ENCODE measurements at regions not wholly inside any gene's neighbourhood (a gene's known extent, or its start where the extent isn't known, plus 50 kb on each side); places are given as distances from the start of the nearest gene placed in this dataset.

GRCh38 chr4:20326460-20326859, 74.8 kb downstream of the SLIT2 start:
- Histone ChIP-seq H3K4me3 (ENCODE audit: insufficient read depth, low read depth, low read length) (no peak overlapping the region), H3K4ac (ENCODE audit: low read depth, low read length) (no peak overlapping the region), H2BK5ac (ENCODE audit: low read depth, low read length, poor library complexity, severe bottlenecking) (no peak overlapping the region), H2AFZ (replicated peaks; ENCODE audit: low read length, poor library complexity) (no peak overlapping the region), H4K20me1 (ENCODE audit: insufficient read depth, low read length) (no peaks in the 10 kb centered on the region), H3K23ac (ENCODE audit: low read depth, low read length) (no peak overlapping the region), H3K79me1 (ENCODE audit: low read depth in 1 of 2, low read length in 2 of 2) (no peaks in the 10 kb centered on the region), H2AK9ac (replicated peaks; ENCODE audit: low read depth, low read length, poor library complexity) (no peak overlapping the region), H3K9ac (ENCODE audit: low read depth, low read length) (no peak overlapping the region), H2BK20ac (ENCODE audit: low read depth, low read length) (no peak overlapping the region), H4K91ac (ENCODE audit: insufficient read depth, low read depth, low read length) (no peak overlapping the region), H3K27me3 (ENCODE audit: control insufficient read depth, insufficient read depth, low read length) (no peaks in the 10 kb centered on the region), H3K18ac (ENCODE audit: low read depth, low read length) (no peak overlapping the region), H2AK5ac (ENCODE audit: low read depth, low read length) (no peak overlapping the region), H3K9me3 (ENCODE audit: control insufficient read depth, insufficient read depth, low read length) (no peaks in the 10 kb centered on the region), H3K36me3 (ENCODE audit: control insufficient read depth, insufficient read depth, low read length) (no peaks in the 10 kb centered on the region), H4K5ac (ENCODE audit: low read depth, low read length) (no peak overlapping the region), H3K9me1 (ENCODE audit: insufficient read depth, low read length) (no peaks in the 10 kb centered on the region), H3K4me1 (ENCODE audit: control insufficient read depth, insufficient read depth, low read length) (no peaks in the 10 kb centered on the region), H3K4me2 (ENCODE audit: low read depth, low read length) (no peak overlapping the region), H3K27ac (ENCODE audit: insufficient read depth, low read length) (no peak overlapping the region), H3K14ac (replicated peaks; ENCODE audit: low read depth, low read length) (no peak overlapping the region), H2BK15ac (ENCODE audit: low read depth, low read length) (no peak overlapping the region), H4K8ac (ENCODE audit: low read depth in 2 of 2, low read length in 2 of 2) (no peak overlapping the region), H2BK120ac (ENCODE audit: low read depth, low read length) (no peak overlapping the region), H3K56ac (ENCODE audit: extremely low read depth, insufficient read depth, low read length) (no peak overlapping the region)
- DNase-seq = no peak
- dilution Hi-C loops (cut with HindIII; ENCODE audit: low sequenced_read_pairs, unreplicated experiment) = no loop called here
- intact Hi-C loops (cut with micrococcal nuclease) = no loop called here
- TF ChIP-seq CHD1 (IDR thresholded peaks at IDR 0.05; ENCODE audit: low read depth, low read length) (no peak), SMC3 (IDR thresholded peaks at IDR 0.05; ENCODE audit: low read depth, low read length) (no peak), RCOR1 (IDR thresholded peaks at IDR 0.05; ENCODE audit: insufficient replicate concordance, low read length) (no peak), POLR2A (IDR thresholded peaks at IDR 0.05; ENCODE audit: low read depth, low read length) (no peak), MAZ (IDR thresholded peaks at IDR 0.05; ENCODE audit: borderline replicate concordance, low read depth, low read length) (no peak), FOS (IDR thresholded peaks at IDR 0.05; ENCODE audit: low read depth, low read length) (no peak), USF2 (IDR thresholded peaks at IDR 0.05; ENCODE audit: low read depth, low read length) (no peak), ELK1 (IDR thresholded peaks at IDR 0.05; ENCODE audit: borderline replicate concordance, low read depth, low read length) (no peak), BHLHE40 (IDR thresholded peaks at IDR 0.05; ENCODE audit: low read depth, low read length) (no peak), CEBPB (IDR thresholded peaks at IDR 0.05; ENCODE audit: low read depth, low read length) (no peak), MXI1 (IDR thresholded peaks at IDR 0.05; ENCODE audit: borderline replicate concordance, low read depth, low read length) (no peak)
- ATAC-seq (ENCODE audit: low read depth) = no peak
- no TSS peak for BruUV-seq (replicated peaks)
- in situ Hi-C loops (cut with MboI; ENCODE audit: low sequenced_read_pairs) = no loop called here
- WGBS, 2 experiments (ENCODE audit: extremely low coverage in 2 of 2, insufficient read length in 1 of 2) = no CpG with 5 or more reads among the region's 1 CpG
- ChIA-PET POLR2A (ENCODE audit: unreplicated experiment) (no interaction called here), CTCF (no interaction called here)
